HepG2 (cell line): ENCODE measurements at regions not wholly inside any gene's neighbourhood (a gene's known extent, or its start where the extent isn't known, plus 50 kb on each side); places are given as distances from the start of the nearest gene placed in this dataset.
A peak's percentile ranks its signal among the peaks of the same experiment; 100 is the strongest.

Experiments used
- DMAP1 ChIP-seq: IDR thresholded peaks from 2 replicates; pipeline ENCODE4 v1.6.1; 2016
- EP300 ChIP-seq, 3 experiments: sonication (generic) in 1 of 3; formaldehyde crosslinking in 1 of 3; IDR thresholded peaks; 2 replicates each; pipeline versions ENCODE4 v1.5.1 to v1.6.1; 2011 to 2020; ENCODE audit warnings: low read depth in 2 of 3, low read length in 2 of 3, borderline replicate concordance in 1 of 3, improper control_type of control experiment in 1 of 3, mild to moderate bottlenecking in 1 of 3, missing genetic modification reagents in 1 of 3, moderate library complexity in 1 of 3
- FOSL2 ChIP-seq: sonication (generic); formaldehyde crosslinking; IDR thresholded peaks from 2 replicates; pipeline ENCODE4 v1.4.0; 2020; ENCODE audit warnings: missing genetic modification reagents
- GATAD1 ChIP-seq: IDR thresholded peaks from 2 replicates; pipeline ENCODE4 v1.6.1; 2016; ENCODE audit warnings: missing genetic modification reagents, missing compliant biosample characterization
- HDAC2 ChIP-seq: sonication (generic); formaldehyde crosslinking; IDR thresholded peaks from 2 replicates; pipeline ENCODE4 v1.4.0; 2020; ENCODE audit warnings: missing genetic modification reagents
- MAFF ChIP-seq: IDR thresholded peaks from 2 replicates; pipeline ENCODE4 v1.6.1; 2011; ENCODE audit warnings: low read depth, low read length, improper control_type of control experiment
- MIER3 ChIP-seq: IDR thresholded peaks from 2 replicates; pipeline ENCODE4 v1.6.1; 2016; ENCODE audit warnings: missing compliant biosample characterization, borderline replicate concordance
- NR2F6 ChIP-seq, 2 experiments: IDR thresholded peaks; 2 replicates each; pipeline ENCODE4 v1.6.1; 2016; ENCODE audit warnings: antibody characterized with exemption in 1 of 2, mild to moderate bottlenecking in 1 of 2
- PHF21A ChIP-seq: sonication (generic); formaldehyde crosslinking; IDR thresholded peaks from 2 replicates; pipeline ENCODE4 v1.5.0; 2020; ENCODE audit warnings: mild to moderate bottlenecking, missing genetic modification reagents
- POGZ ChIP-seq: sonication (generic); formaldehyde crosslinking; IDR thresholded peaks from 2 replicates; pipeline ENCODE4 v1.4.0; 2020; ENCODE audit warnings: mild to moderate bottlenecking, missing genetic modification reagents
- SATB2 ChIP-seq: sonication (generic); formaldehyde crosslinking; IDR thresholded peaks from 2 replicates; pipeline ENCODE4 v1.5.0; 2020; ENCODE audit warnings: missing genetic modification reagents
- SNAPC2 ChIP-seq: sonication (generic); formaldehyde crosslinking; IDR thresholded peaks from 2 replicates; pipeline ENCODE4 v1.8.1; 2022; ENCODE audit warnings: mild to moderate bottlenecking, missing genetic modification reagents
- SOX6 ChIP-seq, 2 experiments: fragments of 450-650 bp in 1 of 2; sonication (generic) in 1 of 2; formaldehyde crosslinking in 1 of 2; IDR thresholded peaks; 2 replicates each; pipeline versions ENCODE4 v1.4.0 to v1.6.1; 2017 to 2020; ENCODE audit warnings: antibody characterized with exemption in 1 of 2, mild to moderate bottlenecking in 1 of 2, missing genetic modification reagents in 1 of 2
- SP5 ChIP-seq: IDR thresholded peaks from 2 replicates; pipeline ENCODE4 v1.6.1; 2016; ENCODE audit warnings: low read depth, borderline replicate concordance
- STAG1 ChIP-seq: sonication (generic); formaldehyde crosslinking; IDR thresholded peaks from 2 replicates; pipeline ENCODE4 v1.4.0; 2020; ENCODE audit warnings: missing genetic modification reagents
- TEAD3 ChIP-seq: optimal IDR thresholded peaks from 2 replicates; pipeline ENCODE3; 2016; ENCODE audit warnings: borderline replicate concordance
- THAP11 ChIP-seq: IDR thresholded peaks from 2 replicates; pipeline ENCODE4 v1.6.1; 2016; ENCODE audit warnings: missing biosample characterization, missing genetic modification reagents
- ZNF331 ChIP-seq: sonication (generic); formaldehyde crosslinking; IDR thresholded peaks from 2 replicates; pipeline ENCODE4 v1.4.0; 2020; ENCODE audit warnings: missing genetic modification reagents
- ZNF619 ChIP-seq: sonication (generic); formaldehyde crosslinking; IDR thresholded peaks from 2 replicates; pipeline ENCODE4 v1.4.0; 2020; ENCODE audit warnings: mild to moderate bottlenecking, missing genetic modification reagents
- ZNF644 ChIP-seq: IDR thresholded peaks from 2 replicates; pipeline ENCODE4 v1.6.1; 2016; ENCODE audit warnings: low read depth
- TF ChIP-seq, protein P1 (sequence below): IDR thresholded peaks from 2 replicates; pipeline ENCODE4 v1.6.1; 2018; ENCODE audit warnings: missing genetic modification reagents, mild to moderate bottlenecking, missing compliant biosample characterization
- TF ChIP-seq, protein P2 (sequence below): sonication (generic); formaldehyde crosslinking; IDR thresholded peaks from 2 replicates; pipeline ENCODE4 v1.5.1; 2020; ENCODE audit warnings: mild to moderate bottlenecking, missing genetic modification reagents
- TF ChIP-seq, protein P3 (sequence below): IDR thresholded peaks from 2 replicates; pipeline ENCODE4 v1.6.1; 2016; ENCODE audit warnings: missing genetic modification reagents, missing compliant biosample characterization
- TF ChIP-seq, protein P4 (sequence below): sonication (generic); formaldehyde crosslinking; IDR thresholded peaks from 2 replicates; pipeline ENCODE4 v1.8.1; 2023; ENCODE audit warnings: mild to moderate bottlenecking, inconsistent platforms, moderate library complexity, missing genetic modification reagents, borderline replicate concordance

DNA sequence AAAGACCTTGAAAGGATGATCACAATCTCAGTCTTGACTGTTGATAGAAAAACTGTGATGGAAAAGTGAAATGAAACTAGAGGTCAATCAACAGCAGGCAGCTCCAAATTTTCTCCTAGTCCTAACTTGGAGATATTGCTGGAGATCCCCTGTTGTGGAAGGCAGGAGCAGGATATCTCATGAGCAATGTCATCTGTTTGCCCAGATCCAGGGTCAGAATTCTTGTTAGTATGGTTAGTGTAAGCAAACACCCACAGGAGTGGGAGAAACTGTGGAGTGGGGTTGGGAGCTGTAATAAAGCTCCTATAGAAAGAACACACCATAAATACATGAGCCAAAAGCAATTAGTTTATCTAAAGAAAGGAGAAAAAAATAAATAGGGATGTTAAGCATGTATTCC, 169.0 kb downstream of the AKR1D1 start (continued):
- 0 out of 2 replicates have a peak, but pooled peaks have one; percentile 21 for TF ChIP-seq FOSL2 (CRISPR knock-in tag)
- TF ChIP-seq THAP11 (CRISPR knock-in tag) = 0 out of 2 replicates have a peak, but pooled peaks have one; percentile 6
- TF ChIP-seq, protein P1, sequence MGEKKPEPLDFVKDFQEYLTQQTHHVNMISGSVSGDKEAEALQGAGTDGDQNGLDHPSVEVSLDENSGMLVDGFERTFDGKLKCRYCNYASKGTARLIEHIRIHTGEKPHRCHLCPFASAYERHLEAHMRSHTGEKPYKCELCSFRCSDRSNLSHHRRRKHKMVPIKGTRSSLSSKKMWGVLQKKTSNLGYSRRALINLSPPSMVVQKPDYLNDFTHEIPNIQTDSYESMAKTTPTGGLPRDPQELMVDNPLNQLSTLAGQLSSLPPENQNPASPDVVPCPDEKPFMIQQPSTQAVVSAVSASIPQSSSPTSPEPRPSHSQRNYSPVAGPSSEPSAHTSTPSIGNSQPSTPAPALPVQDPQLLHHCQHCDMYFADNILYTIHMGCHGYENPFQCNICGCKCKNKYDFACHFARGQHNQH (CRISPR knock-in tag) = peak; percentile 19; the same call in 1 of the 2 replicates
- TF ChIP-seq STAG1 = 0 out of 2 replicates have a peak, but pooled peaks have one; percentile 6
- peak; percentile 10; the same call in 1 of the 2 replicates for TF ChIP-seq PHF21A (CRISPR knock-in tag)
- TF ChIP-seq POGZ = peak; percentile 37; the same call in 1 of the 2 replicates
- peak; percentile 37; the same call in 1 of the 2 replicates for TF ChIP-seq ZNF644 (CRISPR knock-in tag)
- 0 out of 2 replicates have a peak, but pooled peaks have one; percentile 20 for TF ChIP-seq SNAPC2 (CRISPR knock-in tag)
- TF ChIP-seq, protein P2, sequence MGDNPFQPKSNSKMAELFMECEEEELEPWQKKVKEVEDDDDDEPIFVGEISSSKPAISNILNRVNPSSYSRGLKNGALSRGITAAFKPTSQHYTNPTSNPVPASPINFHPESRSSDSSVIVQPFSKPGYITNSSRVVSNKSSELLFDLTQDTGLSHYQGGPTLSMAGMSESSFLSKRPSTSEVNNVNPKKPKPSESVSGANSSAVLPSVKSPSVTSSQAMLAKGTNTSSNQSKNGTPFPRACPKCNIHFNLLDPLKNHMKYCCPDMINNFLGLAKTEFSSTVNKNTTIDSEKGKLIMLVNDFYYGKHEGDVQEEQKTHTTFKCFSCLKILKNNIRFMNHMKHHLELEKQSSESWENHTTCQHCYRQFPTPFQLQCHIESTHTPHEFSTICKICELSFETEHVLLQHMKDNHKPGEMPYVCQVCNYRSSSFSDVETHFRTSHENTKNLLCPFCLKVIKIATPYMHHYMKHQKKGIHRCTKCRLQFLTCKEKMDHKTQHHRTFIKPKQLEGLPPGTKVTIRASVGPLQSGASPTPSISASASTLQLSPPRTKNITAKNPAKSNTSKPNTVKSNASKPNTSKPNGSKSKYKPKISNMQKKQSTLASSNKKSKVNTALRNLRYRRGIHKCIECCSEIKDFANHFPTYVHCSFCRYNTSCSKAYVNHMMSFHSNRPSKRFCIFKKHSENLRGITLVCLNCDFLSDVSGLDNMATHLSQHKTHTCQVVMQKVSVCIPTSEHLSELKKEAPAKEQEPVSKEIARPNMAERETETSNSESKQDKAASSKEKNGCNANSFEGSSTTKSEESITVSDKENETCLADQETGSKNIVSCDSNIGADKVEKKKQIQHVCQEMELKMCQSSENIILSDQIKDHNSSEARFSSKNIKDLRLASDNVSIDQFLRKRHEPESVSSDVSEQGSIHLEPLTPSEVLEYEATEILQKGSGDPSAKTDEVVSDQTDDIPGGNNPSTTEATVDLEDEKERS = peak; percentile 45; the same call in 1 of the 2 replicates
- TF ChIP-seq SP5 (CRISPR knock-in tag) = peak; percentile 19; the same call in 1 of the 2 replicates
- TF ChIP-seq, protein P3, sequence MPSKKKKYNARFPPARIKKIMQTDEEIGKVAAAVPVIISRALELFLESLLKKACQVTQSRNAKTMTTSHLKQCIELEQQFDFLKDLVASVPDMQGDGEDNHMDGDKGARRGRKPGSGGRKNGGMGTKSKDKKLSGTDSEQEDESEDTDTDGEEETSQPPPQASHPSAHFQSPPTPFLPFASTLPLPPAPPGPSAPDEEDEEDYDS (CRISPR knock-in tag) = peak; percentile 3; the same call in 1 of the 2 replicates
- TF ChIP-seq MIER3 (CRISPR knock-in tag) = peak; percentile 3; the same call in 1 of the 2 replicates
- 0 out of 2 replicates have a peak, but pooled peaks have one; percentile 0 for TF ChIP-seq DMAP1 (CRISPR knock-in tag)
- TF ChIP-seq GATAD1 = no peak; the same call in 1 of the 2 replicates
- TF ChIP-seq MAFF = no peak
- no peak for TF ChIP-seq HDAC2 (CRISPR knock-in tag)
- peak; percentile 37; the same call in 1 of the 2 replicates for TF ChIP-seq ZNF331
- peak; percentile 32 for TF ChIP-seq TEAD3 (CRISPR knock-in tag)
- no peak for TF ChIP-seq ZNF619 (CRISPR knock-in tag)
- TF ChIP-seq, protein P4, sequence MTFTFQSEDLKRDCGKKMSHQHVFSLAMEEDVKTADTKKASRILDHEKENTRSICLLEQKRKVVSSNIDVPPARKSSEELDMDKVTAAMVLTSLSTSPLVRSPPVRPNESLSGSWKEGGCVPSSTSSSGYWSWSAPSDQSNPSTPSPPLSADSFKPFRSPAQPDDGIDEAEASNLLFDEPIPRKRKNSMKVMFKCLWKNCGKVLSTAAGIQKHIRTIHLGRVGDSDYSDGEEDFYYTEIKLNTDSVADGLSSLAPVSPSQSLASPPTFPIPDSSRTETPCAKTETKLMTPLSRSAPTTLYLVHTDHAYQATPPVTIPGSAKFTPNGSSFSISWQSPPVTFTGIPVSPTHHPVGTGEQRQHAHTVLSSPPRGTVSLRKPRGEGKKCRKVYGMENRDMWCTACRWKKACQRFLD (CRISPR knock-in tag) = no peak
- no peak for TF ChIP-seq SOX6 (IDR thresholded peaks at IDR 0.05)
- TF ChIP-seq SOX6 (CRISPR knock-in tag; IDR thresholded peaks at IDR 0.05) = 0 out of 2 replicates have a peak, but pooled peaks have one; percentile 8
- peak in 1 of 2 experiments; percentile 57; a peak in 2 of 4 replicates for TF ChIP-seq EP300 (IDR thresholded peaks at IDR 0.05; ENCODE audit: low read depth in 2 of 2, low read length in 2 of 2)
- TF ChIP-seq EP300 (CRISPR knock-in tag; IDR thresholded peaks at IDR 0.05; ENCODE audit: borderline replicate concordance) = no peak
- TF ChIP-seq NR2F6 (IDR thresholded peaks at IDR 0.05) = no peak
- TF ChIP-seq NR2F6 (CRISPR knock-in tag; IDR thresholded peaks at IDR 0.05) = peak; percentile 25; the same call in 1 of the 2 replicates
- TF ChIP-seq SATB2 (CRISPR knock-in tag) = no peak
